Activated CD8-positive, alpha-beta T cell treated with anti-CD3 and anti-CD28 coated beads, Interleukin-2, amount 10 ng/mL, durations not matched to agents 7 days and 5 days (primary cell): ENCODE measurements at regions not wholly inside any gene's neighbourhood (a gene's known extent, or its start where the extent isn't known, plus 50 kb on each side); places are given as distances from the start of the nearest gene placed in this dataset.
A peak's percentile ranks its signal among the peaks of the same experiment; 100 is the strongest.

Experiments
- ATAC-seq: fragments of 150-1000 bp; cut with Tn5 transposase; one replicate; pipeline ENCODE4 v1.10.0; 2021; ENCODE audit warnings: moderate library complexity
- CTCF ChIA-PET: fragments of 350-600 bp; sonication (Branson Sonifier 250); formaldehyde crosslinking; loops from one replicate; lab custom pipeline; 2021; ENCODE audit warnings: antibody characterized with exemption; lab: Charles Lee
- POLR2A ChIA-PET: fragments of 350-600 bp; sonication (Branson Sonifier 250); formaldehyde crosslinking; loops from one replicate; lab custom pipeline; 2021; ENCODE audit warnings: antibody characterized with exemption; lab: Charles Lee
- DNase-seq: peaks from one replicate; pipeline ENCODE4 v3.0.0-alpha.2; 2020
- H3K27ac Mint-ChIP-seq: one replicate; pipeline ENCODE4 v1.8.0; 2021; ENCODE audit warnings: mild to moderate bottlenecking, mixed read lengths
- H3K27me3 Mint-ChIP-seq: one replicate; pipeline ENCODE4 v1.8.0; 2021; ENCODE audit warnings: low read depth, mixed read lengths
- H3K36me3 Mint-ChIP-seq: one replicate; pipeline ENCODE4 v1.8.0; 2021; ENCODE audit warnings: low read depth, mixed read lengths
- H3K4me1 Mint-ChIP-seq: one replicate; pipeline ENCODE4 v1.8.0; 2021; ENCODE audit warnings: low read depth, mixed read lengths
- H3K4me3 Mint-ChIP-seq: one replicate; pipeline ENCODE4 v1.8.0; 2021; ENCODE audit warnings: mild to moderate bottlenecking, mixed read lengths
- H3K9me3 Mint-ChIP-seq: one replicate; pipeline ENCODE4 v1.8.0; 2022; ENCODE audit warnings: mixed read lengths; ENCODE audit not compliant: insufficient read depth

- H3K4me1 Mint-ChIP-seq, result no peaks in the 10 kb centered on the region
- ATAC-seq (no peak), DNase-seq (no peak)
- no peak overlapping the region for H3K4me3 Mint-ChIP-seq
- peaks cover 29% of the 10 kb centered on the region for H3K27me3 Mint-ChIP-seq
- CTCF ChIA-PET, result no interaction called here
- no peak overlapping the region for H3K27ac Mint-ChIP-seq
- peaks cover 3% of the 10 kb centered on the region for H3K9me3 Mint-ChIP-seq
- no peaks in the 10 kb centered on the region for H3K36me3 Mint-ChIP-seq
- POLR2A ChIA-PET, result no interaction called here
Observed at GRCh38 chr6:69623357-69623756, 173.5 kb downstream of the LMBRD1 start.

GRCh38 chr6:69622924-69623323, 173.9 kb downstream of the LMBRD1 start:
- ChIA-PET CTCF (no interaction called here), POLR2A (no interaction called here)
- H3K27me3 Mint-ChIP-seq, result peaks cover 29% of the 10 kb centered on the region
- H3K36me3 Mint-ChIP-seq, result no peaks in the 10 kb centered on the region
- H3K9me3 Mint-ChIP-seq, result peaks cover 3% of the 10 kb centered on the region
- no peak for DNase-seq
- no peak for ATAC-seq
- no peak overlapping the region for H3K27ac Mint-ChIP-seq
- H3K4me3 Mint-ChIP-seq, result no peak overlapping the region
- no peaks in the 10 kb centered on the region for H3K4me1 Mint-ChIP-seq

GRCh38 chr6:69622230-69622629, 174.6 kb downstream of the LMBRD1 start:
- H3K4me3 Mint-ChIP-seq, result no peak overlapping the region
- H3K36me3 Mint-ChIP-seq, result no peaks in the 10 kb centered on the region
- no peaks in the 10 kb centered on the region for H3K4me1 Mint-ChIP-seq
- ATAC-seq (no peak), DNase-seq (no peak)
- no peaks in the 10 kb centered on the region for H3K9me3 Mint-ChIP-seq
- H3K27ac Mint-ChIP-seq, result no peak overlapping the region
- CTCF ChIA-PET, result no interaction called here
- POLR2A ChIA-PET, result no interaction called here
- H3K27me3 Mint-ChIP-seq, result peaks cover 26% of the 10 kb centered on the region

- no peak for ATAC-seq
- POLR2A ChIA-PET, result no interaction called here
- no peak overlapping the region for H3K27ac Mint-ChIP-seq
- no peaks in the 10 kb centered on the region for H3K36me3 Mint-ChIP-seq
- no peak for DNase-seq
- CTCF ChIA-PET, result no interaction called here
- no peaks in the 10 kb centered on the region for H3K4me1 Mint-ChIP-seq
- H3K27me3 Mint-ChIP-seq, result peaks cover 3% of the 10 kb centered on the region
- no peaks in the 10 kb centered on the region for H3K9me3 Mint-ChIP-seq
- H3K4me3 Mint-ChIP-seq, result no peak overlapping the region
Observed at GRCh38 chr6:69617163-69617562, 179.6 kb downstream of the LMBRD1 start.

- H3K9me3 Mint-ChIP-seq, result no peaks in the 10 kb centered on the region
- no peaks in the 10 kb centered on the region for H3K4me1 Mint-ChIP-seq
- H3K27ac Mint-ChIP-seq, result no peak overlapping the region
- no peak overlapping the region for H3K4me3 Mint-ChIP-seq
- ATAC-seq (no peak), DNase-seq (no peak)
- ChIA-PET POLR2A (no interaction called here), CTCF (no interaction called here)
- no peaks in the 10 kb centered on the region for H3K36me3 Mint-ChIP-seq
- peaks cover 8% of the 10 kb centered on the region for H3K27me3 Mint-ChIP-seq
Observed at GRCh38 chr6:69609836-69610472, 186.9 kb downstream of the LMBRD1 start.

GRCh38 chr6:69601132-69601531, 195.7 kb downstream of the LMBRD1 start:
- CTCF ChIA-PET, result no interaction called here
- no peak for ATAC-seq
- Mint-ChIP-seq H3K27ac (no peak overlapping the region), H3K27me3 (peaks cover 13% of the 10 kb centered on the region), H3K4me1 (no peaks in the 10 kb centered on the region), H3K4me3 (no peak overlapping the region), H3K36me3 (no peaks in the 10 kb centered on the region), H3K9me3 (no peaks in the 10 kb centered on the region)
- no peak for DNase-seq
- POLR2A ChIA-PET, result no interaction called here

- ATAC-seq, result no peak
- POLR2A ChIA-PET, result no interaction called here
Observed at GRCh38 chr6:69594405-69594804, 202.4 kb downstream of the LMBRD1 start.

GRCh38 chr6:69593706-69594105, 203.1 kb downstream of the LMBRD1 start:
- ChIA-PET CTCF (no interaction called here), POLR2A (no interaction called here)
- Mint-ChIP-seq H3K27me3 (peaks cover 2% of the 10 kb centered on the region), H3K4me1 (no peaks in the 10 kb centered on the region), H3K27ac (no peak overlapping the region), H3K4me3 (no peak overlapping the region), H3K9me3 (no peaks in the 10 kb centered on the region), H3K36me3 (no peaks in the 10 kb centered on the region)
- ATAC-seq, result no peak
- DNase-seq, result no peak

More at GRCh38 chr6:69594405-69594804, 202.4 kb downstream of the LMBRD1 start:
- no peak overlapping the region for H3K27ac Mint-ChIP-seq
- no peak overlapping the region for H3K4me3 Mint-ChIP-seq
- no peak for DNase-seq
- no peaks in the 10 kb centered on the region for H3K9me3 Mint-ChIP-seq
- no peaks in the 10 kb centered on the region for H3K4me1 Mint-ChIP-seq
- CTCF ChIA-PET, result no interaction called here
- H3K36me3 Mint-ChIP-seq, result no peaks in the 10 kb centered on the region
- peaks cover 2% of the 10 kb centered on the region for H3K27me3 Mint-ChIP-seq

GRCh38 chr6:69589626-69590025, 207.2 kb downstream of the LMBRD1 start:
- CTCF ChIA-PET, result no interaction called here

GRCh38 chr6:69584913-69585729, 211.7 kb downstream of the LMBRD1 start:
- Mint-ChIP-seq H3K4me3 (no peak overlapping the region), H3K27me3 (peaks cover 32% of the 10 kb centered on the region), H3K9me3 (no peaks in the 10 kb centered on the region), H3K36me3 (no peaks in the 10 kb centered on the region), H3K4me1 (peaks cover 15% of the 10 kb centered on the region), H3K27ac (no peak overlapping the region)
- ATAC-seq, result peak; percentile 33
- DNase-seq, result peak; percentile 23
- POLR2A ChIA-PET, result no interaction called here
- CTCF ChIA-PET, result no interaction called here

More at GRCh38 chr6:69589626-69590025, 207.2 kb downstream of the LMBRD1 start:
- POLR2A ChIA-PET, result no interaction called here
- peaks cover 12% of the 10 kb centered on the region for H3K4me1 Mint-ChIP-seq
- no peak overlapping the region for H3K27ac Mint-ChIP-seq
- no peaks in the 10 kb centered on the region for H3K36me3 Mint-ChIP-seq
- no peak overlapping the region for H3K4me3 Mint-ChIP-seq
- no peaks in the 10 kb centered on the region for H3K9me3 Mint-ChIP-seq
- peaks cover 17% of the 10 kb centered on the region for H3K27me3 Mint-ChIP-seq
- no peak for DNase-seq
- no peak for ATAC-seq

GRCh38 chr6:69584536-69584912, 212.3 kb downstream of the LMBRD1 start:
- Mint-ChIP-seq H3K27ac (no peak overlapping the region), H3K4me3 (no peak overlapping the region), H3K36me3 (no peaks in the 10 kb centered on the region), H3K27me3 (peaks cover 32% of the 10 kb centered on the region), H3K9me3 (no peaks in the 10 kb centered on the region), H3K4me1 (peaks cover 15% of the 10 kb centered on the region)
- POLR2A ChIA-PET, result no interaction called here
- no peak for DNase-seq
- ATAC-seq, result no peak
- CTCF ChIA-PET, result no interaction called here

GRCh38 chr6:69581581-69581980, 215.2 kb downstream of the LMBRD1 start:
- Mint-ChIP-seq H3K27ac (no peak overlapping the region), H3K4me1 (peaks cover 15% of the 10 kb centered on the region), H3K9me3 (no peaks in the 10 kb centered on the region), H3K27me3 (peaks cover 29% of the 10 kb centered on the region), H3K36me3 (no peaks in the 10 kb centered on the region), H3K4me3 (no peak overlapping the region)
- ChIA-PET POLR2A (no interaction called here), CTCF (no interaction called here)
- DNase-seq (no peak), ATAC-seq (no peak)
